H54 (cell line): ENCODE measurements at regions not wholly inside any gene's neighbourhood (a gene's known extent, or its start where the extent isn't known, plus 50 kb on each side); places are given as distances from the start of the nearest gene placed in this dataset.

Experiments
- DNase-seq: peaks from one replicate; pipeline ENCODE4 v3.0.0; 2011; ENCODE audit warnings: low spot score, mixed read lengths; ENCODE audit not compliant: insufficient read length
- FAIRE-seq: peaks from 3 replicates; lab custom pipeline; 2011; peaks lifted over from hg19 to GRCh38; lab: Jason Lieb, UNC
- POLR2A ChIP-seq: IDR thresholded peaks from 2 replicates; pipeline ENCODE4 v1.6.1; 2011; ENCODE audit warnings: low read depth, mild to moderate bottlenecking, low read length

DNA sequence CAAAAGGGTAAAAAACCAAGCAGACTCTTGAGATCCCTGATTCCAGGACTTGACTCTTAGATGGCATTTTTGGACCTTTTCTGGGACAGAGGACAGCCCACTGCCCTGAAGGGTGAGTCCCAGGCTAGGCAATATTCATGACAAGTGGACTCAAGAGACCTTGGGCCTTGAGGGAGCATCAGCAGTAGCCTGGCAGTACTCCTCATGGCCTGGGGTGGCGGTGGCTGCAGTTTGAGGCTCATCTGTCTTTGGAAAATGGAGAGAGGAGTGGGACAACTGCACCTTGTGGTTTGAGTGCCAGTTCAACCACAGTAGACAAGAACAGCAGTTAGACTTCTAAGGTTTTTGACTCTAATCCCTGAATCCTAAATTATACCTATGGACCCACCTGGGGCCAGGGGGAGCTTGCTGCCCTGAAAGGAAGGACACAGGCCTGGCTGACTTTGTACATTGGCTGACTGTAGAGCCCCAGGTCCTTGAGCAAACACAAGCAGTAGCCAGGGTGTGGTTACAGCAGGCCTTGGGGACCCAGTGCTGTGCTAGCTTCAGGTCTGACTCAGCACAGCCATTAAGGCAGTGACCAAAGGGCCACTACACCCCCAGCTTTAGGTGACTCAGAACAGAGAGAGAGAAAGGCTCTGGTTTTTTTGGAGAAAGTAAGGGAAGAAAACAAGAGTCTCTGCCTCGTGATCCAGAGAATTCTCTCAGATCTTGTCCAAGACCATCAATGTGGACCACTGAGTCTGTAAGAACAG, 1023.2 kb downstream of the KCNT2 start:
- TF ChIP-seq POLR2A: no peak
- FAIRE-seq: peak; percentile 66
- DNase-seq: no peak

DNA sequence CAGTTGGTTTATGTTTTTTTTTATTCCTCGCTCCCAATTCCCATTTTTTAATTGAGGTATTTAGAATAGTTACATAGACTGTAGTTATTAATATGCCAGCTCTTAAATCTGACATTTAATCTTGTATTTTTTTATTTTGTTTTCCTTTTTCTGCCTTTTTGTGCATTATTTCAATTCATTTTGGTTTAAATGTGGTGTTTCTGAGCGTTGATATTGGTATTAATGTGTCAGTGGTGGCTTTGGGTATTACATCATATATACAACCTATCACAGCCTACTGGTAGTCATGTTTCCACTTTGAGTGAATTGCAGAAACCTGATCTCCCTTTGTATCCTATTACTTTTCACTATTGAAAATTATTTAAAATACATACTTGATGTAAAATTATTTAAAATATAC, 1027.3 kb downstream of the KCNT2 start:
- TF ChIP-seq POLR2A: no peak
- FAIRE-seq: no peak
- DNase-seq: no peak

DNA sequence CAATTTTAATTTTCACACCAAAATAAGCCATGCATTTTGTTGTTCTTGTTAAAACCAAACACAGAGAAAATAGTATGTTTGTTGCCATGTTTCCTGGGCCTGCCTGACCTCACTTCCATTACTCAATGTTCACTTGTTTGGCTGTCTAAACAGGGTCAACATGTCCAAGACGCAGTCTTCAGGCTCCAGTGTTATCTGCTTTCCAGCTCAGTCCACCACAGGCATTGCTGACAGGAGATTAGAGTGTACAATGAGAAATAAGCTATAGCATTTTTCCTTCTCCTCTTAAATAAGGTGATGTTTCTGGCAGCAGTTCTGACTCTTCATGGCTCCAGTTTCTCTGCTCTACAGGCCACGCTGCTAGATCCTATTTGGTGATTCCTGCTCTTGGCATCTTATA, 1030.5 kb downstream of the KCNT2 start:
- FAIRE-seq: peak; percentile 68
- DNase-seq: no peak
- no peak for TF ChIP-seq POLR2A

DNA sequence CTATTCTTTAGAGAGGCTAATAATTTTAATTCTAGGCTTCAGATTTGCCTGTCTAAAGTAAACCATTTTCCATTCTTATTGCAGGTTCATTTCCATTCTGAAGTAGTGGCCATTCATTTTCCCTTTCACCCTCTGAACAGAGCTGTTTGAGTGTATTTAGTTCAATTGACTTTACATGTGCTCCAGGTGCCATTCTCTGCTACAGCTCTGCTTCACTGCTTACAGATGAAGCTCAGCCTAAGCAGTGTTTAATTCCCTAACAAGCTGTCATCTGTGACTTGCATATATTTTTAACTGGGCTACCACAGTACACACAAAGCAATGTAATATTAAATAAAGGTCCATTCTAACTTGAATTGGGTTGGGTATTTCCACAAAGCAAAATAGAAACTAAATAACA, 1031.6 kb downstream of the KCNT2 start:
- FAIRE-seq: no peak

DNA sequence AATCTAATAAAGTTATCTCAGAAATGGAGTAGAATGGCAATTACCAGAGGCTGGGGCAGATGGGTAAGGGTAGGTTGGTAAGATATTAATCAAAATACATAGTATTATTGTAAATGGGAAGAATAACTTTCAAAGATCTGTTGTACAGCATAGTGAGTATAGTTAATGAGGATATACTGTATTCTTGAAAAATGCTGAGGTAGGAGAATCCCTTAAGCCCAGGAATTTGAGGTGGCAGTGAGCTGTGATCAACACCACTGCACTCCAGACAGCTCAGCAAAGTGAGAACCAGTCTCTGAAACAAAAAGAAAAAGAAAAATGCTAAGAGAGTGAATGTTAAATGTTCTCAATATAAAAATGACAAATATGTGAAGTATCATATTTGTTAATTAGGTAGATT, 1033.7 kb downstream of the KCNT2 start:
- FAIRE-seq (no peak), DNase-seq (no peak)

More for the DNA sequence above, 1031.6 kb downstream of the KCNT2 start:
- TF ChIP-seq POLR2A: no peak
- DNase-seq: no peak

DNA sequence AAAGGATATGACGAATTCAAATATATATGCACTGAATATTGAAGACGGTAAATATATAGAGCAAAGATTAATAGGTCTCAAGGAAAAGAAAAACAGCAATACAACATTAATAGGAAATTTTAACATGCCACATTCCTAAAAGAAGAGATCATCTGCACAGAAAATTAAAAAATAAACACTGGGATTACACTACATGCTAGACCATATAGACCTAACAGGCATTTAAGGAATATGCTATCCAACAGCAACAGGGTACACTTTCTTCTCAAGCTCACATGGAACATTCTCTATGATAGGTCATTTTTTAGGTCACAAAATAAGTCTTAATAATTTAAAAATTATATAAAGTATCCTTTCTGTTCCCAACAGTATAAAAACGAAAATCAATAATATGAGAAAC, 1038.3 kb downstream of the KCNT2 start:
- TF ChIP-seq POLR2A: no peak
- DNase-seq (no peak), FAIRE-seq (no peak)

More for the DNA sequence above, 1033.7 kb downstream of the KCNT2 start:
- TF ChIP-seq POLR2A: no peak

DNA sequence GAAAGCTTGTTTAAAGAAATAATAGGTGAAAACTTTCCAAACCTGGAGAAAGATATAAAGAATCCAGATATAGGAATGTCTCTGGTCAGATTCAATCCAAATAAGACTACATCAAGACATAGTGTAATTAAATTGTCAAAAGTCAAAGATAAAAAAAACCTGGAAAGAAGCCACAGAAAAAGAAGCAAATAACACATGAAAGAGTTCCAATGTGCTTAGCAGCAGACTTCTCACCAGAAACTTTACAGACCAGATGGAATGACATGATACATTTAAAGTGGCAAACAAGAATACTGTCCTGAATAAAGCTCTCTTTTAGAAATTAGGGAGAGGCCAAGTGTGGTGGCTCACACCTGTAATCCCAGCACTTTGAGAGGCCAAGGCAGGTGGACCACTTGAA, 1039.9 kb downstream of the KCNT2 start:
- no peak for TF ChIP-seq POLR2A
- DNase-seq (no peak), FAIRE-seq (no peak)

DNA sequence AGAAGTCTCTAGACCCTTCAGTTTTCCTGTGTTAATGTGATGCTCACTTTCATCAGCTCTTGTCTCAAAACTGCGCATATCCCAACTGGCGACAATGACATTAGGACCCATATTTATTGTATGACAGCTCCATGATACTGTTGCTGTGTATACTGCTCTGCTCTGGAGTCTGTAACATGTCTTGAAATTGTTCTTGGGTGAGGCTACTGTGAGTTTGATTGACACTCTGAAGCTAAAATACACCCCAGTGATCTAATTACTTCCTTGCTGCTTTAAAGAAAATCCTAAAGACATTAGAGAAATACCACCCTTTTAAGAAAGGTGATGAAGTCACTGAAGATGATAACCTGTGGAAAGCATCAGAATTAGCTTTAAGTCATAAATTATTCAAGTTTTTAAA, 1046.2 kb downstream of the KCNT2 start:
- FAIRE-seq: no peak
- no peak for TF ChIP-seq POLR2A
- no peak for DNase-seq

DNA sequence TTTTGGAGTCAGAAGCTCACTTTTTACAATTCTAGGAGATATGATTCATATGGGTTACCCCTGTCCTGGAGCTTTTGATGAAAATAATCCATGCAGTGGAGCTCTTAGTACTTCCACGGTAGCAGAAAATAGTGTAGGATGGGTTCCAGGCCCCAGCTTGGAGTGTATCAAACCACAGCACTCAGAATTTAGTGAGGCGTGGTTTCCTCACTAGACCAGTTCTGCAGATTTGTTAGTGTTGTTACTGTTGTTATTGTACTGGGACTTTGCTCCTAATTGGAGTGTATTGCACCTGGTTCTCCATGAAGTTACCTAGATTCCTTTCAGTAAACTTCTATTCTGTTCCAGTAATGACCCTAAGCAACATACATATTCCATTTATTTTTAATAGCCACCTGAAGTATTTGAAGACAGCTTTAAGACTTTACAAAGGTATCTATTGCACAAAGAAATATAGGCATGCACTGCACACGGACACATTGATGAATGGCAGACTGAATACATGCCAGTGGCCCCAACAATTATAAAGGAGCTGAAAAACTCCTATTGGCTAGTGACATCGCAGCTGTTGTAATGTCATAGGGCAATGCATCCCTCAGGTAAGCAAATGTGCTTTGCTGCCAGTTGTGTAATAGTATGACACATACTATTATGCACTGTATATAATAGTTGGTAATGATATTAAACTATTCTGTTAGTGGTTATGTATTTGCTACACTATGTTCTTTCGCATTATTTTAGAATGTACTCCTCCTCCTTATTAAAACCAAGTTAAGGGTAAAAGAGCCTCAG, 1058.0 kb downstream of the KCNT2 start:
- no peak for DNase-seq
- peak; percentile 36 for FAIRE-seq
- TF ChIP-seq POLR2A: no peak

DNA sequence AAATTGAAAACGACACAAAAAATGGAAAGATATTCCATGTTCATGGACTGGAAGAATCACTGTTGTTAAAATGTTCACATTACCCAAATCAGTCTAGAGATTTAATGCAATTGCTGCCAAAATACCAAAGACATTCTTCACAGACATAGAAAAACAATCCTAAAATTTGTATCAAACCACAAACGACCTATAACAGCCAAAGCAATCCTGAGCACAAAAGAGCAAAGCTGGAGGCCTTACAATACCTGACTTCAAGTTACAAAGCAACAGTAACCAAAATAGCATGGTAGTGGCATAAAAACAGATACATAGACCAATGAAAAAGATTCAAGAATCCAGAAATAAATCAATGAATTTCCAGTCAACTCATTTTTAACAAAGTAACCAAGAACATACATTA, 1077.3 kb downstream of the KCNT2 start:
- FAIRE-seq (peak; percentile 65), DNase-seq (no peak)
- no peak for TF ChIP-seq POLR2A

DNA sequence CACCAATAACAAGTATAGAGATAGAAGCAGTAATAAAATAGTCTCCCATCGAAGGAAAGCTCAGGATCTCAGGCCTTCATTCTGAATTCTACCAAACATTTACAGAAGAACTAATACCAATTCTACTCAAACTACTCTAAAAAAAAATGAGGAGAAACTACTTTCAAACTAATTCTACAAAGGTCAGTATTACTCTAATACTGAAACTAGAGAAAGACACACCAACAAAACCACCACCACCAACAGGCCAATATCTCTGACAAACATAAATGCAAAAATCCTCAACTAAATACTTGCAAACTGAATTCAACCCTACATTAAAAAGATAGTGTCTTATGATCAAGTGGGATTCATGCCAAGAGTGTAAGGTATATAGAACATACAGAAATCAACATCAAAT, 1078.4 kb downstream of the KCNT2 start:
- DNase-seq: no peak
- no peak for TF ChIP-seq POLR2A
- FAIRE-seq: no peak

DNA sequence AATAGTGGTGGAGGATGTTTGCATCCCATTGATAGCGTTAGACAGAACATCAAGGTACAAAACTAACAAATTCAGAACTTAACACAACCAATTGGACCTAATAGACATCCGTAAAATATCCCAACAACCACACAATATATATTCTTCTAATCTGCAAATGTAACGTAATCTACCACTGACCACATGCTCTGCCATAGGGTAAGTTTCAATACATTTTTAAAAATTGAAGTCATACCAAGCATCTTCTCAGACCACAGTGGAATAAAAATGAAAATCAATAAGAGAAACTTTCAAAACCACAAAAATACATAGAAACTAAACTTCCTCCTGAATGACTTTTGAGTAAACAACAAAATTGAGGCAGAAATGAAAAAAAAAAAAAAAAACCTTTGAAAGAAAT, 1087.5 kb downstream of the KCNT2 start:
- TF ChIP-seq POLR2A: no peak
- FAIRE-seq (no peak), DNase-seq (no peak)

DNA sequence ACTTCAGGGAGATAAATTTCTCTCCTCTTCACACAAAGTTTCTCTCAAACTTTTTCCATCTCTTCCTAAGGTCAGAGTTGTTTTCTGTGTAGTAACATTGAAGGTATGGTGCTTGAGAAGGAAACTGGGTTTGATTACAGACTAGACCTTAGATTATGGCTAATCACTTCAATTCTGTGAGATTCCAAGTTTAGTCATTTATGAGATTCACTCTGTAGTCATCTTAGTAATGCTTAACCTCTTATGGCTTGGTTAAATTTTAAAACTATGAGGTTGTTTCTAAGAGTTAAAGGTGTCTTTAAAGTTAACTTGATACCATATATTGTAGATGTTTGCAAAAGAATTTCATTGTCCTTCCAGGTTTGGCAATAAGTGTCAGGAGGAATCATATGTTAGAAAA, 1092.2 kb downstream of the KCNT2 start:
- TF ChIP-seq POLR2A: no peak
- FAIRE-seq (peak; percentile 45), DNase-seq (no peak)

DNA sequence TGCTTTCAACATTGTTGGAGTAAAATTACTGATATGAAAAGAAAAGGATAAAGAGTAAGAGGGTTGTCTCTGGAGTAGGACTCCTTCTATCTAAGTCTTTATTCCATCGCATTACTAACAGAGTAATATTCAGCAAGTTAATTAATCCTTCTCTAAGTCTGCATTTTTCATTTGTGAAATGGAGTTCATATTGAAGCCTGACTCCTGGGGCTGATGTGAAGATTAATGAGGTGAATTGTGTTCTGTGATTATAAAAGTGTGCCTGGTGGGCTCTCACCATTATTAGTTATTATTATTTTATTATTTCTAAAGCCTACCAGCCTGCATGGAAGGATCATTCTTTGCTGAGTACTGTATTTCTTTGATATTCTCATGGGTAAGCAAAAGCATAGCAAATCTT, 1096.7 kb downstream of the KCNT2 start:
- DNase-seq (no peak), FAIRE-seq (no peak)
- TF ChIP-seq POLR2A: no peak
